IMR-90 (cell line): ENCODE measurements at regions not wholly inside any gene's neighbourhood (a gene's known extent, or its start where the extent isn't known, plus 50 kb on each side); places are given as distances from the start of the nearest gene placed in this dataset.

Experiments
- ATAC-seq: fragments of 200-7000 bp; cut with Tn5 transposase; 2 replicates; pipeline ENCODE4 v1.9.1; 2020; ENCODE audit warnings: low read depth, mild to moderate bottlenecking, moderate library complexity
- BruUV-seq: library from RNA; stranded (reverse); fragments of 400-500 nt; replicated peaks from 2 replicates; lab custom pipeline; 2021; lab: Mats Ljungman, UMichigan
- CTCF ChIA-PET: fragments of 300-600 bp; formaldehyde crosslinking; extraction: SDS; loops from one replicate; lab custom pipeline; 2021; ENCODE audit warnings: antibody characterized with exemption; lab: Yijun Ruan, JAX
- POLR2A ChIA-PET: fragments of 300-600 bp; sonication (Branson Sonifier 250); formaldehyde crosslinking; loops from one replicate; lab custom pipeline; 2022; ENCODE audit warnings: antibody characterized with exemption; ENCODE audit not compliant: unreplicated experiment; lab: Charles Lee
- DNase-seq: peaks from one replicate; pipeline ENCODE4 v3.0.0; 2013
- H2AFZ ChIP-seq: replicated peaks from 2 replicates; pipeline ENCODE3; 2013; ENCODE audit warnings: low read length, mild to moderate bottlenecking; ENCODE audit not compliant: poor library complexity
- H2AK5ac ChIP-seq: 2 replicates; pipeline ENCODE4 v1.6.1; 2013; ENCODE audit warnings: low read depth, low read length, inconsistent platforms
- H2AK9ac ChIP-seq: replicated peaks from 2 replicates; pipeline ENCODE3; 2013; ENCODE audit warnings: mild to moderate bottlenecking, low read depth, low read length, moderate library complexity; ENCODE audit not compliant: poor library complexity
- H2BK120ac ChIP-seq: 2 replicates; pipeline ENCODE4 v1.6.1; 2013; ENCODE audit warnings: low read depth, low read length, inconsistent platforms
- H2BK15ac ChIP-seq: 3 replicates; pipeline ENCODE4 v1.6.1; 2013; ENCODE audit warnings: low read depth, low read length, inconsistent platforms
- H2BK20ac ChIP-seq: 2 replicates; pipeline ENCODE4 v1.6.1; 2013; ENCODE audit warnings: low read depth, mild to moderate bottlenecking, inconsistent platforms, low read length, moderate library complexity
- H2BK5ac ChIP-seq: 2 replicates; pipeline ENCODE4 v1.6.1; 2013; ENCODE audit warnings: mild to moderate bottlenecking, low read depth, low read length, inconsistent platforms; ENCODE audit not compliant: poor library complexity, severe bottlenecking
- H3K14ac ChIP-seq: replicated peaks from 2 replicates; pipeline ENCODE4 v1.6.1; 2013; ENCODE audit warnings: low read depth, low read length, inconsistent platforms
- H3K18ac ChIP-seq: 2 replicates; pipeline ENCODE4 v1.6.1; 2013; ENCODE audit warnings: low read depth, low read length, control low read depth
- H3K23ac ChIP-seq: 2 replicates; pipeline ENCODE4 v1.6.1; 2013; ENCODE audit warnings: low read depth, low read length, inconsistent platforms
- H3K27ac ChIP-seq: 2 replicates; pipeline ENCODE4 v1.5.1; 2013; ENCODE audit warnings: mild to moderate bottlenecking, control low read depth, low read length; ENCODE audit not compliant: insufficient read depth
- H3K27me3 ChIP-seq: 2 replicates; pipeline ENCODE4 v1.6.1; 2013; ENCODE audit warnings: low read length; ENCODE audit not compliant: control insufficient read depth, insufficient read depth
- H3K36me3 ChIP-seq: 2 replicates; pipeline ENCODE4 v1.6.1; 2013; ENCODE audit warnings: low read length, mixed read lengths; ENCODE audit not compliant: control insufficient read depth, insufficient read depth
- H3K4ac ChIP-seq: 2 replicates; pipeline ENCODE4 v1.6.1; 2013; ENCODE audit warnings: low read depth, low read length, inconsistent platforms
- H3K4me1 ChIP-seq: 2 replicates; pipeline ENCODE4 v1.6.1; 2013; ENCODE audit warnings: low read length, mixed read lengths; ENCODE audit not compliant: control insufficient read depth, insufficient read depth
- H3K4me2 ChIP-seq: 2 replicates; pipeline ENCODE4 v1.6.1; 2013; ENCODE audit warnings: low read depth, mild to moderate bottlenecking, control low read depth, low read length, moderate library complexity
- H3K4me3 ChIP-seq: 2 replicates; pipeline ENCODE4 v1.5.1; 2013; ENCODE audit warnings: low read depth, mild to moderate bottlenecking, control low read depth, low read length, moderate library complexity; ENCODE audit not compliant: insufficient read depth
- H3K56ac ChIP-seq: 2 replicates; pipeline ENCODE4 v1.6.1; 2013; ENCODE audit warnings: low read length, inconsistent platforms; ENCODE audit not compliant: insufficient read depth; ENCODE audit errors: extremely low read depth
- H3K79me1 ChIP-seq, 2 experiments: 2 replicates each; pipeline ENCODE4 v1.6.1; 2013; ENCODE audit warnings: low read length in 2 of 2, inconsistent platforms in 1 of 2, low read depth in 1 of 2
- H3K9ac ChIP-seq: 2 replicates; pipeline ENCODE4 v1.6.1; 2013; ENCODE audit warnings: low read depth, low read length, control low read depth
- H3K9me1 ChIP-seq: 2 replicates; pipeline ENCODE4 v1.6.1; 2013; ENCODE audit warnings: low read length, inconsistent platforms; ENCODE audit not compliant: insufficient read depth
- H3K9me3 ChIP-seq: 2 replicates; pipeline ENCODE4 v1.6.1; 2013; ENCODE audit warnings: low read length; ENCODE audit not compliant: control insufficient read depth, insufficient read depth
- H4K20me1 ChIP-seq: 2 replicates; pipeline ENCODE4 v1.6.1; 2013; ENCODE audit warnings: low read length, inconsistent platforms; ENCODE audit not compliant: insufficient read depth
- H4K5ac ChIP-seq: 2 replicates; pipeline ENCODE4 v1.6.1; 2013; ENCODE audit warnings: mild to moderate bottlenecking, low read depth, low read length, control low read depth
- H4K8ac ChIP-seq, 2 experiments: 2 replicates each; pipeline ENCODE4 v1.6.1; 2013; ENCODE audit warnings: low read depth in 2 of 2, low read length in 2 of 2, control low read depth in 1 of 2, inconsistent platforms in 1 of 2
- H4K91ac ChIP-seq: 2 replicates; pipeline ENCODE4 v1.6.1; 2013; ENCODE audit warnings: low read depth, low read length, inconsistent platforms; ENCODE audit not compliant: insufficient read depth
- BHLHE40 ChIP-seq: fragments of 150-350 bp; IDR thresholded peaks from 2 replicates; pipeline ENCODE4 v1.6.1; 2016; ENCODE audit warnings: mild to moderate bottlenecking, low read depth, low read length
- CEBPB ChIP-seq: IDR thresholded peaks from 2 replicates; pipeline ENCODE4 v1.6.1; 2012; ENCODE audit warnings: low read depth, low read length, improper control_type of control experiment
- CHD1 ChIP-seq: IDR thresholded peaks from 2 replicates; pipeline ENCODE4 v1.6.1; 2012; ENCODE audit warnings: low read depth, low read length, improper control_type of control experiment
- ELK1 ChIP-seq: fragments of 150-350 bp; IDR thresholded peaks from 2 replicates; pipeline ENCODE4 v1.6.1; 2016; ENCODE audit warnings: low read depth, mild to moderate bottlenecking, low read length, moderate library complexity, borderline replicate concordance
- MAFK ChIP-seq: IDR thresholded peaks from 2 replicates; pipeline ENCODE4 v1.6.1; 2012; ENCODE audit warnings: low read depth, low read length, improper control_type of control experiment
- MAZ ChIP-seq: IDR thresholded peaks from 2 replicates; pipeline ENCODE4 v1.6.1; 2012; ENCODE audit warnings: low read depth, mild to moderate bottlenecking, low read length, improper control_type of control experiment, moderate library complexity, borderline replicate concordance
- NFE2L2 ChIP-seq: fragments of 150-350 bp; IDR thresholded peaks from 2 replicates; pipeline ENCODE4 v1.6.1; 2016; ENCODE audit warnings: low read depth, mild to moderate bottlenecking, low read length
- POLR2A ChIP-seq: IDR thresholded peaks from 2 replicates; pipeline ENCODE4 v1.6.1; 2012; ENCODE audit warnings: mild to moderate bottlenecking, low read depth, low read length
- RAD21 ChIP-seq: IDR thresholded peaks from 2 replicates; pipeline ENCODE4 v1.6.1; 2012; ENCODE audit warnings: low read length, improper control_type of control experiment
- SMC3 ChIP-seq: fragments of 150-350 bp; IDR thresholded peaks from 2 replicates; pipeline ENCODE4 v1.6.1; 2016; ENCODE audit warnings: low read depth, mild to moderate bottlenecking, antibody characterized with exemption, low read length, moderate library complexity
- USF2 ChIP-seq: fragments of 150-350 bp; IDR thresholded peaks from 2 replicates; pipeline ENCODE4 v1.6.1; 2017; ENCODE audit warnings: mild to moderate bottlenecking, antibody characterized with exemption, low read length, low read depth
- WGBS, 2 experiments: methylation state at CpG; one replicate each; pipeline versions ENCODE4 v1.1.5 to v1.1.7; 2013; ENCODE audit warnings: missing lambda C conversion rate in 2 of 2; ENCODE audit not compliant: insufficient read length in 1 of 2; ENCODE audit errors: extremely low coverage in 2 of 2; 5-methylcytosine and 5-hydroxymethylcytosine counted together
- dilution Hi-C: fragments of 300-500 bp; cut with HindIII; formaldehyde crosslinking; loops from one replicate; pipeline ENCODE4 v1.14.3; 2018; ENCODE audit warnings: low sequenced_read_pairs; ENCODE audit not compliant: unreplicated experiment
- in situ Hi-C: fragments of 300-500 bp; cut with MboI; formaldehyde crosslinking; loops from 3 replicates; pipeline ENCODE4 v1.14.3; 2019; ENCODE audit warnings: low sequenced_read_pairs, inconsistent platforms, mixed read lengths
- intact Hi-C: fragments of 100-400 bp; cut with micrococcal nuclease; formaldehyde crosslinking; loops from 2 replicates; pipeline ENCODE4 v1.10.0; 2022

- no TSS peak for BruUV-seq
- no peak overlapping the region for H3K4me2 ChIP-seq
- no peak for TF ChIP-seq CHD1
- no peak for TF ChIP-seq POLR2A
- TF ChIP-seq CEBPB = no peak
- no peak for TF ChIP-seq USF2
- TF ChIP-seq MAZ = no peak
- no peak for TF ChIP-seq MAFK
- no peak for TF ChIP-seq SMC3
- no peak for TF ChIP-seq NFE2L2
- TF ChIP-seq ELK1 = no peak
- no peak for TF ChIP-seq BHLHE40
- no peak for TF ChIP-seq RAD21
- WGBS, 2 experiments = 92% methylated on average over 2 of the region's 5 CpGs; no CpG with 5 or more reads in 1 of the 2 experiments
- dilution Hi-C loops (no loop called here), in situ Hi-C loops (no loop called here), intact Hi-C loops (no loop called here)
- no peak overlapping the region for H2BK15ac ChIP-seq
- peaks cover 7% of the 10 kb centered on the region; the same call in 1 of the 2 replicates for H3K27me3 ChIP-seq
- no peak overlapping the region for H4K91ac ChIP-seq
- ATAC-seq = no peak
- no peak overlapping the region for H3K18ac ChIP-seq
- peaks cover 1% of the 10 kb centered on the region; the same call in 1 of the 2 replicates for H3K4me1 ChIP-seq
- H3K23ac ChIP-seq = no peak overlapping the region
- H2AK5ac ChIP-seq = no peak overlapping the region
- no peak overlapping the region for H2BK5ac ChIP-seq
- H3K9me1 ChIP-seq = no peaks in the 10 kb centered on the region
- H3K36me3 ChIP-seq = no peaks in the 10 kb centered on the region
- no peak overlapping the region for H3K4me3 ChIP-seq
- H4K5ac ChIP-seq = no peak overlapping the region
- H3K9me3 ChIP-seq = no peaks in the 10 kb centered on the region
- CTCF ChIA-PET = no interaction called here
- no peak overlapping the region for H3K14ac ChIP-seq
- H2BK20ac ChIP-seq = no peak overlapping the region
- no peak overlapping the region for H2AK9ac ChIP-seq
- no peaks in the 10 kb centered on the region for H4K20me1 ChIP-seq
- no peak overlapping the region for H4K8ac ChIP-seq
- POLR2A ChIA-PET = no interaction called here
- no peak overlapping the region for H2AFZ ChIP-seq
- DNase-seq = no peak
- H3K27ac ChIP-seq = no peak overlapping the region
- H2BK120ac ChIP-seq = no peak overlapping the region
- H3K4ac ChIP-seq = no peak overlapping the region
- no peak overlapping the region for H3K9ac ChIP-seq
- no peaks in the 10 kb centered on the region for H3K79me1 ChIP-seq
- H3K56ac ChIP-seq = no peak overlapping the region
These were observed 75.1 kb upstream of the CADM1 start for GRCh38 chr11:115579181-115579825.
